ENCODE measurements at regions not wholly inside any gene's neighbourhood (a gene's known extent, or its start where the extent isn't known, plus 50 kb on each side); places are given as distances from the start of the nearest gene placed in this dataset.

GRCh38 chr4:26152056-26152455 lies 168.8 kb upstream of the RBPJ start:
- Histone ChIP-seq H3K36me3 (ENCODE audit: low read depth, low read length) (no peaks in the 10 kb centered on the region), H3K9me2 (replicated peaks; ENCODE audit: low read length) (no peaks in the 10 kb centered on the region), H3K27me3 (ENCODE audit: low read length) (no peaks in the 10 kb centered on the region), H3K27ac (ENCODE audit: low read length) (no peak overlapping the region), H3K4me1 (ENCODE audit: insufficient read depth, low read length) (peaks cover 16% of the 10 kb centered on the region), H3K79me2 (ENCODE audit: low read length) (no peaks in the 10 kb centered on the region), H3K4me3 (ENCODE audit: low read length) (no peak overlapping the region), H3K9me3 (ENCODE audit: low read length) (no peaks in the 10 kb centered on the region), H4K20me1 (ENCODE audit: low read length) (no peaks in the 10 kb centered on the region), H3K4me2 (ENCODE audit: low read length) (no peak overlapping the region), H3F3A (ENCODE audit: low read length, unreplicated experiment) (no peaks in the 10 kb centered on the region), H3K9ac (ENCODE audit: low read length) (no peak overlapping the region), H2AFZ (ENCODE audit: low read length) (no peak overlapping the region)
- BruUV-seq (replicated peaks), result no TSS peak
- ChIA-PET CTCF (no interaction called here), POLR2A (ENCODE audit: unreplicated experiment) (no interaction called here)
- DNase-seq (no peak), ATAC-seq (no peak)
- intact Hi-C loops (cut with micrococcal nuclease), result no loop called here
- TF ChIP-seq EZH2phosphoT487 (IDR thresholded peaks at IDR 0.05; ENCODE audit: borderline replicate concordance, low read length) (no peak), EZH2 (IDR thresholded peaks at IDR 0.05; ENCODE audit: low read length, unreplicated experiment) (no peak)

DNA sequence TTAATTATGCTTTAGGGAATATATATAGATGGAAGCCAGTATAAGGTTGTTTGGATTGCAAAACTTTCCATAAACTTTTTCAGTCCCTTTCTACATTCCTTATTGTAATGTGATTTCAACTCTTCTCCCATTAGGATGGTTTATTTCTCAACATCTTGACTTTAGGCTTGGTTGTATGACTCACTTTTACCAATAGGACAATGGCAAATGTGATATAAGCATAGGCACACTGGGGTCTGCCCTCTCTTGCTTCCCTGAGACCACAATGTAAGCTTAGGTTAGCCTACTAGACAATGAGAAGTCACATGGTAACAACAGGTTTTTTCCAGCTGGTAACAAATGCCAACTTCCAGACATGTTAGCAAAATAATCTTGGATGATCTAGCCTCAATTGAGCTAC lies 163.3 kb upstream of the RBPJ start:
- Histone ChIP-seq H3K36me3 (ENCODE audit: low read depth, low read length) (no peaks in the 10 kb centered on the region), H3K9me2 (replicated peaks; ENCODE audit: low read length) (no peaks in the 10 kb centered on the region), H3K9me3 (ENCODE audit: low read length) (no peaks in the 10 kb centered on the region), H3K27ac (ENCODE audit: low read length) (no peak overlapping the region), H4K20me1 (ENCODE audit: low read length) (no peaks in the 10 kb centered on the region), H2AFZ (ENCODE audit: low read length) (no peak overlapping the region), H3K79me2 (ENCODE audit: low read length) (no peaks in the 10 kb centered on the region), H3K4me1 (ENCODE audit: insufficient read depth, low read length) (no peaks in the 10 kb centered on the region), H3K9ac (ENCODE audit: low read length) (no peak overlapping the region), H3K4me2 (ENCODE audit: low read length) (no peak overlapping the region), H3F3A (ENCODE audit: low read length, unreplicated experiment) (no peaks in the 10 kb centered on the region), H3K4me3 (ENCODE audit: low read length) (no peak overlapping the region), H3K27me3 (ENCODE audit: low read length) (no peaks in the 10 kb centered on the region)
- no peak for ATAC-seq
- no peak for DNase-seq
- no TSS peak for BruUV-seq (replicated peaks)
- intact Hi-C loops (cut with micrococcal nuclease), result no loop called here
- TF ChIP-seq EZH2phosphoT487 (IDR thresholded peaks at IDR 0.05; ENCODE audit: borderline replicate concordance, low read length) (no peak), CTCF (conservative IDR thresholded peaks at IDR 0.05; ENCODE audit: low read depth, low read length) (no peak), EZH2 (IDR thresholded peaks at IDR 0.05; ENCODE audit: low read length, unreplicated experiment) (no peak)
- POLR2A ChIA-PET (ENCODE audit: unreplicated experiment), result no interaction called here
- CTCF ChIA-PET, result no interaction called here

DNA sequence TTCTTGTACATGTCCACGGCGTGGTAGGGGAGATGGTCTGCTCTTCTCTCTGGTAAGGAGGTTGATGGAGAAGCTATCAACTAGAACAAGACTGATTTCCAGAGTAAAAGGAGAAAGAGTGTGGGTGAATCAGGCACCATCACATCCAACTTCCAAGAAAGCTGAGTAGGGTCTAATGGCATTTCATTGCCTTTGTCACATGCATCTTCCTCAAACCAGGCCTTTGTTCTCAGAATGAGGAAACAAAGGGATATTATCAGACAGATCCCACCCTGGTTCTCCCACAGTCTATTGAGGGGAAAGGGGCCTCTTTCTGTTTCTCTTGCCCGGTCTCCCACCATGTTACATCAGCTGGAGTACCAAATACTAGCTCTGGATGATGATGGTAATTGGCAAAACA lies 160.2 kb upstream of the RBPJ start:
- CTCF ChIA-PET, result interaction anchor here (1.4 kb wide), 1 partner anchor 33 kb away, joined by 4 read pairs; no protein-coding TSS in a partner anchor
- H3K9me2 ChIP-seq (replicated peaks; ENCODE audit: low read length), result no peaks in the 10 kb centered on the region
- H3K4me1 ChIP-seq (ENCODE audit: insufficient read depth, low read length), result no peaks in the 10 kb centered on the region
- no peak for TF ChIP-seq EZH2phosphoT487 (IDR thresholded peaks at IDR 0.05; ENCODE audit: borderline replicate concordance, low read length)
- TF ChIP-seq EZH2 (IDR thresholded peaks at IDR 0.05; ENCODE audit: low read length, unreplicated experiment), result no peak
- no peak for TF ChIP-seq CTCF (conservative IDR thresholded peaks at IDR 0.05; ENCODE audit: low read depth, low read length)
- intact Hi-C loops (cut with micrococcal nuclease), result no loop called here
- H3K4me2 ChIP-seq (ENCODE audit: low read length), result no peak overlapping the region
- POLR2A ChIA-PET (ENCODE audit: unreplicated experiment), result no interaction called here
- no peaks in the 10 kb centered on the region for H3K27me3 ChIP-seq (ENCODE audit: low read length)
- no peaks in the 10 kb centered on the region for H4K20me1 ChIP-seq (ENCODE audit: low read length)
- no peak overlapping the region for H2AFZ ChIP-seq (ENCODE audit: low read length)
- H3K9ac ChIP-seq (ENCODE audit: low read length), result no peak overlapping the region
- ATAC-seq, result no peak
- no TSS peak for BruUV-seq (replicated peaks)
- H3K79me2 ChIP-seq (ENCODE audit: low read length), result no peaks in the 10 kb centered on the region
- no peak overlapping the region for H3K4me3 ChIP-seq (ENCODE audit: low read length)
- no peaks in the 10 kb centered on the region for H3K9me3 ChIP-seq (ENCODE audit: low read length)
- H3K27ac ChIP-seq (ENCODE audit: low read length), result no peak overlapping the region
- H3K36me3 ChIP-seq (ENCODE audit: low read depth, low read length), result no peaks in the 10 kb centered on the region
- DNase-seq, result no peak
- H3F3A ChIP-seq (ENCODE audit: low read length, unreplicated experiment), result no peaks in the 10 kb centered on the region

Measured in PC-3 (cell line).